HG03432 (cell line): ENCODE measurements at regions not wholly inside any gene's neighbourhood (a gene's known extent, or its start where the extent isn't known, plus 50 kb on each side); places are given as distances from the start of the nearest gene placed in this dataset.
A peak's percentile ranks its signal among the peaks of the same experiment; 100 is the strongest.
"Not testable (repeated sequence)": the region's sequence is repeated elsewhere in the genome, so short reads cannot be mapped to it uniquely, and the experiment has no call there.

ENCODE experiments used
- ATAC-seq: cut with Tn5 transposase; IDR thresholded peaks from one replicate; pipeline ENCODE4 v1.9.1; 2021; ENCODE audit warnings: mild to moderate bottlenecking, moderate library complexity; ENCODE audit not compliant: unreplicated experiment

DNA sequence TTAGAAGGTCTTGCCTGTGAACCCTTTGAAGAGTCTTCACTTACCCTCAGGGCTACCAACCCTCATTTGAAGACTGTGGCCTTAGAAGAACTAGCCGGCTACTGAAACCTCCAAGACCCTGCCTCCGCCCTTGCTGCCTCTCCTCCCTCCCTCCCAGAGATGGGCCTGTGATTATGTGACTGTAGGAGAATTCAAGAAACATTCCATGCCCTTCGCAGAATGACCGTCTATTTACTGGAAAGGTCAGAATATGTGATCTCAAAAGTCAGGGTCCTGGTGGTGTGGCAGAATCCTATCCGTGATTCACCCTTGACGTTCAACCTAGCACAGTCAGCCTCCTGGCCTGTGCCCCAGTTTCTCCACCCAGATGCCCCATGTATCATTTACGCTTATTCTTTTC, 109.6 kb downstream of the CTNND1 start:
- ATAC-seq = no peak

DNA sequence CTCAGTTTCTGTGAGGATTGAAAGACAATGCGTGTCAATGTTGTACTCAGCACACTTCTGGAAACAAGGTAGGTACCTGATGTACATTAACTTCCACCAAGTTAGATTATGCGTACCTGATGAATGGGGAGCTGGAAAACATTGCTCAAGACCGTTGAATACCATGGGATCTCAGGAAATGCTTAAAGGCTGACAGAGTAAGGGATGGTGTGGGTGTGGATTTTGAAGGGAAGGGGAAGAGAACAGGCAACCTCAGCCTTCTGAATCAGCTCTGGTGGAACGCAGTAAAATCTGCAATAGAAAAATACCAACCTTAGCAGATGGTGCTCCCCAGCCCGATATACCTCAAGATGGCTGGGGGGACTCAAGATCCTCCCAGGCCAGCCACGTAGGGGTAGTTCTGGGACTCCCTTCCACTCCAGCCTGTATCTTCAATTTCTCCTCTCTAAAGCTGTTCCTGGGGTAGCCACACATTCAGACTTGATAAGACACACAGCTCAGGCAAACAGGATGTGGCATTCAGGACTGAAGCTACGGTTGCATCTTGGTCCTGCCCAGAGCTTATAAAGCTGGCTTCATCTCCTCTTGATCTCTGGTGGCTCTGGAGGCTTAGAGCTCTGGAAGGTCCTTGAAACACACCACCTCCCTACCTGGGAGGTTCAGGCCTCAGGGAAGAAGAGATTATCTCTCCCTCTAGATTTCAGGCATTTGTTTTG, 111.8 kb downstream of the CTNND1 start:
- ATAC-seq = no peak

DNA sequence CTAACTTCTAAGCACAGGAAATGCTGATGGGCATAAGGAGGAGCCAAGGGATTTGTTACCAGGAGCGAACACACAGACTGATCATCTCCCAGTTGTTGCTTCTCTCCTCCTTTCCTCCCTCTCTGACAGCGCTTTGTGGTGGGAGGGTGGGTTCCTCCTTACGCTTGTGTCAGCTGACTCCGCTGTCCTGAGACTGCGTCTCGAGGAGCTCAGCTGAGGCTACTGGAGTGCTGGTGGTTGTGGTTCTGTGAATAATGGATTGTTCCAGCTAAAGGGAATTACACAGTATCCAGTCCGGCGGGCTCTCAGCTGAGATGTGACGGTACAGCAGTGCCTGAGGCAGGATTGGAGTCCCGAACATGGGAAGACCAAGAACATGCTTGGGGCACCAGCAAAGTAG, 113.4 kb downstream of the CTNND1 start:
- ATAC-seq = no peak

DNA sequence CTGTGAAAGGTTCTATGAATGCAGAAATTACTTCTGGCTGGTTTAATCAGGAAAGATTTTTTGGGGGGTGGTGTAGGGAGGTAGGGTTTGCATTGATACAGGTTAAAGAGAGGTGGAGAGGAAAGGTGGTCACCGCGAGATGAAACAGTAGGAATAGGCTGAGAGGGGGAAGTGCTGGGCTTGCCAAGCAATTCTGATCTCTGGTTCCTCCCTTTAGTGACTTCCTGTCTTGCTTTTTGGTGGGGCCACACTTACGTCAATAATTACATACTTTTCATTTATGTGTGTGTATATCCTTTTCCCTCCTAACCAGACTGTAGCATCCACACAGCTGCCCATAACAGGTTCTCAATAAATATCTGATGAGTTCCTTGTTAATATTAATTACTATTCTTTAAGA, 120.0 kb downstream of the CTNND1 start:
- no peak for ATAC-seq

DNA sequence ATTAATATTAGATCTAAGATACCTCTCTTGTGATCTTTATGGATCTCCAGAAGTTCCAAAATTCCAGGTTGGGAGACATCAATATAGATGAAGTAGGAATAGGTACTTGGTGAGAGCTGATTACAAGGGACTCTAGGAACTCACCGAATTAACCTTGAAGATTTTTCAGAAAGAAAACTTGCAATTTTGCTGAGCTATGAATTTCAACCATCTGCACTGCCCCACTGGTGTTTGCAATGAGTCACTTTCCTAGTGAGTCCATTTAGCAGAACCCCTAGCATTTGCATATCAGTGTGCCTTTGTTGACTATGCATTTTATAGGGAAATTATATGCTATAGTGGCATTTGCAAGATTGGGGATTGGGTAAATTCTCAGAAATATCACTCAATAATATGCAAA, 122.0 kb downstream of the CTNND1 start:
- no peak for ATAC-seq

DNA sequence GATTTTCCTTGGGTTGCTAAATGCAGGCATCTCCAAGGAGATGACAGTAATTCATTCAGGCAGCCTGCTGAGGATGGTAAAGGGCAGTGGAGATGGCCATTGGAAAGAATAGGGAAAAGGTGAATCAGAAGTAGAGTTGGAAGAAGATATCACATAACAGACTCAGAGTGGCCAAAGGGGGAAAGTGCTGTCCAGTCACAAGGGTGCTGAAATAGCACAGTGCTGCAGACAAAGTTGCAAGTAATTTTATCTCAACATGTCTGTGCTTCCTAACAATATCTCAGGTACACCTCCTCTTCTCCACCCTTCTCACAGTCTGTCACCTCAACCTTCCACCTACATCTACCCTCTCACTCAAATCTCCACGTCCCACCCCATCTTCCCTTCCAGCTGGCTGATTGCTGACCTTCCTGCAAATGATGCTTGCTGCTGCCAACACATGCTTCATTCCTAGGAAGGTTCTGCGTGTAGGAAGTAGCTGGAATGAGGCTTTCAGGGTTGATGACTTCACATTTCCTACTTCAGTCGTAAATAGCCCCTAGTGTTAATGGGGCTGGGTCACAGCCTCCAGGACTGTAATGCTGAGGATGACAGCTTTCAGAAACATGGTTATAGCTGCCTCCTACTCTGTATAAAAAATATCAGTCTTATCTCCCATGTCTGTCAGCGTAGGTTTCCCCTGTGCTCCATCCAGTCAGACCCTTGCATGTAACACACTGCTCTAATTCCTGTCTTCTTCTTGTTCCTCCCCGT, 123.9 kb downstream of the CTNND1 start:
- ATAC-seq = no peak

DNA sequence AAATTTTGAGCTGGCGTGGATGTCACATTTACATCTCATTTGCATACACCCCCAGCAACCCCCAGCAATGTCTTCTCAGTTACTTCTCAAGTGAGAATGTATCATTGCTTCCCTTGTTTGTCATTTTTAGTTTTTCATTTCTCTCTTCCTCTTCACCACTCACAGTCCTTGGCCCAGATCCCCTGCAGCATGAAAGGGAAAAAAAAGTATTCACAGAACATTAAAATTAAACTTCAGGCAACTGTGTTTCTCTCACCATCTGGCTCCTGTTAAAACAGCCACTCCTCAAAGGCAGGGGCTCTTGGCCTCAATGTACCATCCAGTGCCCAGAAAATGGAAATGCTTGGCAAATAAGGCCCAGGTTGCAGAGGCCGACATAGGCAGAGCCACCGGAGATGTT, 126.8 kb downstream of the CTNND1 start:
- ATAC-seq = no peak

DNA sequence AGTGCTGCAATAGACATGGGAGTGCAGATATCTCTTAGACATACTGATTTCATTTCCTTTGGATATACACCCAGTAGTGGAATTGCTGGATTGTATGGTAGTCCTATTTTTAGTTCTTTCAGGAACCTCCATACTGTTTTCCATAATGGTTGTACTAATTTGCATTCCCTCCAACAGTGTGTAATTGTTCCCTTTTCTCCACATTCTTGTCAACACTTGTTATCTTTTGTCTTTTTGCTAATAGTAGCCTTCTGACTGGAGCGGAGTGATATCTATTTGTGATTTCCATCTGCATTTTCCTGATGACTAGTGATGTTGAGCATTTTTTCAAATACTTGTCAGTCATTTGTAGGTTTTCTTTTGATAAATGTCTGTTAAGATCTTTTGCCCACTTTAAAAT, 128.9 kb downstream of the CTNND1 start:
- no peak for ATAC-seq

DNA sequence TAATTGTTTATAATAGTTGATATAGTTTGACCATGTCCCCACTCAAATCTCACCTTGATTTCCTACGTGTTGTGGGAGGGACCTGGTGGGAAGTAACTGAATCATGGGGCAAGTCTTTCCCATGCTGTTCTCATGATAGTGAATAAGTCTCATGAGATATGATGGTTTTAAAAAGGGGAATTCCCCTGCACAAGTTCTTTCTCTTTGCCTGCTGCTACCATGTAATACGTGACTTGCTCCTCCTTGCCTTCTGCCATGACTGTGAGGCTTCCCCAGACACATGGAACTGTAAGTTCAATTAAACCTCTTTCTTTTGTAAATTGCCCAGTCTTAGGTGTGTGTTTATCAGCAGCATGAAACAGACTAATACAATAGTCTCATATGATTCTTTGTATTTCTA, 130.5 kb upstream of the OR9Q1 start:
- not testable (repeated sequence) for ATAC-seq

DNA sequence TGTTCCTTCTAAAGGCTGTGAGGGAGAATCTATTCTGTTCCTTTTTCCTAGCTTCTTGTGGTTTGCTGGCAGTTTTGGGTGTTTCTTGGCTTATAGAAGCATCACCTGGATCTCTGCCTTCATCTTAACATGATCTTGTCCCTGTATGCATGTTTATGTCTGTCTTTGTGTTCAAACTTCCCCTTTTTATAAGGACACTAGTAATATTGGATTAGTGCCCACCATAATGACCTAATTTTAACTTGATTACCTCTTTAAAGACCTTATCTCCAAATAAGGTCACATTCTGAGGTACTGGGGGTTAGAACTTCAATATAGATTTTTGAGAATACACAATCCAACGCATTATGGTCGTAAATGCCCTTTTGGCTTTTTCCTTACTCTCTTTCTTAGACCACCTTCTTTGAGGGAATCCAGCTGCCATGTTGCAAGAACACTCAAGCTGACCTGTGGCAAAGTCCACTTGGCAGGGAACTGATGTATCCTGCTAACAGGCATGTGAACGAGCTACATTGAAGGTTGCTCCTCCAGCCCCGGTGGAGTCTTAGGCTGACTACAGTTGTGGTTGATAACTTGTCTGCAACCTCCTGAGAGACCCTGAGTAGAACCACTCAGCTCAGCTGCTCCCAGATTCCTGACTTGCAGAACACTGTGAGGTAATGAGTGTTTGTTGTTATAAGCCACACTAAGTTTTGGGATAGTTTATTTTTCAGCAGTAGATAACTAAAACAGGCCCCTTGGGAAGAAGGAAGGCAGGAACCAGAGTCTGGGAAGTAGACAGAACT, 127.1 kb upstream of the OR9Q1 start:
- ATAC-seq = no peak

DNA sequence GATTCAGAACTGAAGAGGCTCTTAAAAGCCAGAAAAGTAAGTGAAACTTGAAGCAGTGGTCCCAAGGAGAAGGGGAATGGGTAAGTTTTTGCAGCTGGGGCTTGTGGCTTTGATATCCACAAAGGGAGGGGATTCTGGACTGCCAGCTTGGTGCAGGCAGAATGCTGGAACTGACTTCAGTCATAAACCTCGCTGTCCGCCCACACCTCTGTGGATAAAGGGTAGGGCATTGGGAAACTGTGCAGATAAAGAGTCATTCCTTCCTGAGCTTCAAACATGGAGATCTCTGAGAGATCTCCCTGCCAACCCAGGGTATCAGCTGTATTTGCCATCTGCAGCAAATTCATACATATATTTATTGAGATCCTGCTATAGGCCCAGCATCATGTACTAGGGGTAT, 124.3 kb upstream of the OR9Q1 start:
- ATAC-seq = no peak

DNA sequence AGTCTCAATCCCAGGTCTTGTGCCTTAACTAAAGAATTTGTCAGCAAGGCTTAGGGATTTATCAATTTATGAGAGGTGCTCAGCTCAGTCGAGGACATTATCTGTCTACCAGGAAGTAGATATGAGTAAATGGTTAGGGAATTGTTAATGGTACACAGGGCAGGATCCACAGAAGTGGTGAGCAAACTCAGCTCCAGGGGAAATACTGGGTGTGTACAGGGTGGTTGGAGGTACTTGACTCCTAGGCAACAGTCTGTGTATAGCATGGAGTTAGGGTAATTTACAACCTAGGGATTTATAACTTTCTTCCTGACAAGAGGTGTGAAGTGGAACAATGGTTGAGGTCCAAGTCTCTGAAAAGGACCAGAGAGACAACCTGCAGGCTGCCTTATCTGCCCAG, 123.4 kb upstream of the OR9Q1 start:
- ATAC-seq = no peak

DNA sequence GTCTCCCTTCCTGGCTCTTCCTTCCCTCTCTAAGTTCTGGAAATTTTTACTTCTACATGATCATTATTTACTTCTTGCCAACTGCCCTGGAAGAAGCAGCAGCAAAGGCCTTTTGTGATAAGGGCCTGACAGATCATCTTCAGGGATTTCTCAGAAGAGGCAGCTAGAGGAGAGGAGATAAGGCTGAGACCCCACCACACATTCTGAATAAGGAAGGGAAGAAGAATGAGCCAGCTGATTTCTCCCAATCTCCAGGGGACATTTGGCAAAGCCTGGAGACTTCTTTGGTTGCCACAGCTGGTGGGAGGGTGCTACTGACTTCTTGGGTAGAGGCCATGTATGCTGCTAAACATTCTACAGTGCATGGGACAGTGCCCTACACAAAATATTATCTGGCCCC, 122.4 kb upstream of the OR9Q1 start:
- ATAC-seq = no peak

DNA sequence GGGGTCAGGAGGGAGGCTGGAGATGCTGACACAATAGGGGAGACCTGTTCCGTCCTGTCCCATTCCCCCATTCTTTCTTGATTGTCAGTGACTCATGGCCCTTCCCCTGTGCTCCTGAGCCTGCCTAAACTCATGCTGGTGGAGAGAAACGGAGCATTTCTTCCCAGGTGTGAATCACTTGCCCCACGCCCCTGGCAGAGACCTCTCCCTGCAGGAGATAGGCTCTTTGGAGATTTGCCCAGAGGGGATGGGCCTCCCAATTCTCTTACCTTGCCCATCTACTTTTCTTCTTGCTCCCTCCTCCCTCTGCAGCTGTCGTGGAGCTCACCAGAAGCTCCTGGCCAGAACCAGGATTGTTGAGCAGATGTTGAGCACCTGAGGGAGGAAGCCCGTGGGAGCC, 121.9 kb upstream of the OR9Q1 start:
- ATAC-seq = no peak

DNA sequence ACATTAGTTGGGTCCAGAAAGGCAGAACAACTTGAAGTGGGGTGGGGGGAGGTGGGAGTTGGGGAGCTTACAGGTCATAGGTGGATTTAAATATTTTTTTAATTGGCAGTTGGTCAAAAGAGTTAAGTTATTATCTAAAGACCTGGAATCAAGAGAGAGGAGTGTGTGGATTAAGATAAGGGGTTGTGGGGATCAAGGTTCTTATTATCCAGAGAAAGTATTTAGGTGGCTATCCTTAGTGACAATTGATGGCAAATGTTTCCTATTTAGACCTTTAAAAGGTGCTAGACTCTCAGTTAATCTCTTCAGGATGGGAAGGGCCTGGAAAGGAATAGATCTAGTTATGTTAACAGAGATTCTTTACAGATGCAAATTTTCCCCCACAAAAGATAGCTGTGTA, 120.7 kb upstream of the OR9Q1 start:
- no peak for ATAC-seq

DNA sequence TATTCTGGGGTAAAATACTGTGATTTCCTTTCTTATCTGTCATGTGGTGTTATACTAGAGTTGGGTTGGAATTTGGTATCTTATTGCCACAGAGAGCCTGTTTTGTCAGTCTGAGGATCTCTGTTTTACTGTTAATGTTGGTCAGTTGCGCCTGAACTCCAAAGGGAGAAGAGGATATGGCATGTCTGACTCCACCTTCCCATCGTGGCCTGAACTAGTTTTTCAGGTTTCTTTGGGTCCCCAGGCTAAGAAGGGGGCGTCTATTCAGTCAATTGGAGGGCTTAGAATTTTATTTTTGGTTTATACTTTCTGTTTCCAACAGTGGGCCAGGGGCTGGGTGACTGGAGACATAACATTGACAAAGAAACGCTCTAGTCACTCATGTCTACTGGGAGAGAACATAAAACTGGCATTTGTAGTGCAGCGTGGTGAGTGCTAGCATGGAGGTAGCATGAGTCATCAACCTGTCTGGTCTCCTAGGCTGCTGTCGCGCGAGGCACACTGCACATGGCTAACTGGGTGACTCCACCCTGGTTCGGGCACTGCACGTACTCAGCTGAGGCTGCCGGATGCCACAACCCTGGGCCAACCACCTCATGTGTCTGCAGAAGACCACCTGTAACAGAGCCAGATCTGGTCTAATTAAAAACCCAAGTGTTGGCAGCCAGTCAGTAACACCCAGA, 120.1 kb upstream of the OR9Q1 start:
- ATAC-seq = peak; percentile 72

DNA sequence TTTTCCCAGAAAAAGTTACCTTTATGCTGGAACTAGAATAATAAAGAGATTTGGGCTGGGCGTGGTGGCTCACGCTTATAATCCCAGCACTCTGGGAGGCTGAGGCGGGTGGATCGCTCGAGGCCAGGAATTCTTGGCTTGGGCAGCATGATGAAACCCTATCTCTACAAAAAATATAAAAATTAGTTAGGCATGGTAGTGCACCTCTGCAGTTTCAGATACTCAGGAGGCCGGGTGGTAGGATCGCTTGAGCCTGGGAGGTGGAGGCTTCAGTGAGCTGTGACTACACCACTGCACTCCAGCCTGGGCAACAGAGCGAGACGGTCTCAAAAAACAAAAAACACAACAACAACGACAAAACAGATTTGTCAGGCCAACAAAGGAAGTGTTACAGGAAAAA, 119.3 kb upstream of the OR9Q1 start:
- ATAC-seq = no peak

DNA sequence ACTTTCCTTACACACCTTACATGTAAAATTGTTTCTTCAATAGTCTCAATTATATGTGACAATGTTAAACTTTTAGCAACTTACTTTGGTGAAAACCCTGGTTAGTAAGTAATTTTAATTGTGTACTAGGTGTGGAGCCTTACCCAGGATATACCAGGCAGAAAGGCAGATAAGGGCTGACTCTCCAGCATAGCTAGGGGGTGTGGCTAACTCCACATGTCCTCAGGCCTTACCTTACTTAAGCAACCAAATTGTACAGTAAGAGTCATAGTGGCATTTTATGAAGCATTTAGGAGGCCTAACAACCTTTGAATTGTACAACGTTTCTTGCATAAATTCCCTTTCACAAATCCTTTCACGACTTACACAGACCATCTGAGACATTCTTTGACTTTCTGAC, 118.2 kb upstream of the OR9Q1 start:
- no peak for ATAC-seq

DNA sequence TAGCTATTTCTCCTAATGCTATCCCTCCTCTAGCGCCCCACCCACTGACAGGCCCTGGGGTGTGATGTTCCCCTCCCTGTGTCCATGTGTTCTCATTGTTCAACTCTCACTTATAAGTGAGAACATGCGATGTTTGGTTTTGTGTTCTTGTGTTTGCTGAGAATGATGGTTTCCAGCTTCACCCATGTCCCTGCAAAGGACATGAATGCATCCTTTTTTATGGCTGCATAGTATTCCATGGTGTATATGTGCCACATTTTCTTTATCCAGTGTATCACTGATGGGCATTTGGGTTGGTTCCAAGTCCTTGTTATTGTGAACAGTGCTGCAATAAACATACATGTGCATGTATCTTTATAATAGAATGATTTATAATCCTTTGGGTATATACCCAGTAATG, 115.3 kb upstream of the OR9Q1 start:
- not testable (repeated sequence) for ATAC-seq

DNA sequence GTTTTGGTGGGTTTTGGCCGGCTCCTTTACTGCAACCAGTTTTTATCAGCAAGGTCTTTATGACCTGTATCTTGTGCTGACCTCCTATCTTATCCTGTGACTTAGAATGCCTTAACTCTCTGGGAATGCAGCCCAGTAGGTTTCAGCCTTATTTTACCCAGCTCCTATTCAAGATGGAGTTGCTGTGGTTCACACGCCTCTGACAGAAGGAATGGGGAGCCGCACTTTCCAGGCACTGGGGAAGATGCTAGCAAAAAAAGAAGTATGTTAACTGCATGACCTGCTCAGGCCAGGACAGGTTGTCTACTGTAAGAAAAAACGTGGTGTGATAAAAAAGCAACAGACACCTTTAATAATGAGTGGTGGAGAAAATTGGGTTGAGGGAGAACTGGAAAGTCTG, 112.2 kb upstream of the OR9Q1 start:
- ATAC-seq = not testable (repeated sequence)
